Endodermal cell (in vitro differentiated cells): ENCODE measurements at regions not wholly inside any gene's neighbourhood (a gene's known extent, or its start where the extent isn't known, plus 50 kb on each side); places are given as distances from the start of the nearest gene placed in this dataset.

Source experiments
- DNase-seq: peaks from one replicate; pipeline ENCODE4 v3.0.0-alpha.2; 2017
- H3K27ac ChIP-seq: 2 replicates; pipeline ENCODE4 v1.5.1; 2013; ENCODE audit warnings: mild to moderate bottlenecking, low read depth, low read length, moderate library complexity
- H3K27me3 ChIP-seq: 2 replicates; pipeline ENCODE4 v1.6.1; 2013; ENCODE audit warnings: mild to moderate bottlenecking, low read length, moderate library complexity; ENCODE audit not compliant: insufficient read depth, control insufficient read depth, poor library complexity, severe bottlenecking
- H3K36me3 ChIP-seq: 2 replicates; pipeline ENCODE4 v1.7.0; 2013; ENCODE audit warnings: mild to moderate bottlenecking, low read length, moderate library complexity; ENCODE audit not compliant: control insufficient read depth, insufficient read depth
- H3K4me1 ChIP-seq: one replicate; pipeline ENCODE4 v1.7.0; 2013; ENCODE audit warnings: low read length; ENCODE audit not compliant: control insufficient read depth, insufficient read depth
- H3K4me3 ChIP-seq: 2 replicates; pipeline ENCODE4 v1.5.1; 2013; ENCODE audit warnings: mild to moderate bottlenecking, low read length, moderate library complexity
- H3K9ac ChIP-seq: 2 replicates; pipeline ENCODE4 v1.6.1; 2013; ENCODE audit warnings: mild to moderate bottlenecking, low read length, moderate library complexity; ENCODE audit not compliant: poor library complexity, severe bottlenecking; ENCODE audit errors: extremely low read depth
- H3K9me3 ChIP-seq: 2 replicates; pipeline ENCODE4 v1.6.1; 2013; ENCODE audit warnings: mild to moderate bottlenecking, low read length, moderate library complexity; ENCODE audit not compliant: control insufficient read depth
- H3K27ac Mint-ChIP-seq: 2 replicates; pipeline ENCODE4 v1.8.0; 2020; ENCODE audit warnings: mixed read lengths
- H3K27me3 Mint-ChIP-seq: 2 replicates; pipeline ENCODE4 v1.8.0; 2021; ENCODE audit warnings: mild to moderate bottlenecking, mixed read lengths; ENCODE audit not compliant: insufficient read depth
- H3K36me3 Mint-ChIP-seq: 2 replicates; pipeline ENCODE4 v1.8.0; 2020; ENCODE audit warnings: low read depth, mixed read lengths
- H3K4me1 Mint-ChIP-seq: 2 replicates; pipeline ENCODE4 v1.8.0; 2020; ENCODE audit warnings: mixed read lengths
- H3K4me3 Mint-ChIP-seq: 2 replicates; pipeline ENCODE4 v1.8.0; 2020; ENCODE audit warnings: mild to moderate bottlenecking, moderate library complexity, mixed read lengths
- H3K9me3 Mint-ChIP-seq: 2 replicates; pipeline ENCODE4 v1.8.0; 2020; ENCODE audit warnings: mild to moderate bottlenecking, mixed read lengths
- CTCF ChIP-seq: fragments of 200-600 bp; sonication (generic); conservative IDR thresholded peaks from 2 replicates; pipeline ENCODE4 v1.5.0; 2021; ENCODE audit warnings: antibody characterized with exemption, mild to moderate bottlenecking
- WGBS, 2 experiments: methylation state at CpG; one replicate each; pipeline versions ENCODE4 v1.1.5 to v1.1.7; 2013; ENCODE audit warnings: missing lambda C conversion rate in 2 of 2, mixed read lengths in 1 of 2; ENCODE audit not compliant: insufficient coverage in 1 of 2, insufficient read length in 1 of 2; 5-methylcytosine and 5-hydroxymethylcytosine counted together

DNA sequence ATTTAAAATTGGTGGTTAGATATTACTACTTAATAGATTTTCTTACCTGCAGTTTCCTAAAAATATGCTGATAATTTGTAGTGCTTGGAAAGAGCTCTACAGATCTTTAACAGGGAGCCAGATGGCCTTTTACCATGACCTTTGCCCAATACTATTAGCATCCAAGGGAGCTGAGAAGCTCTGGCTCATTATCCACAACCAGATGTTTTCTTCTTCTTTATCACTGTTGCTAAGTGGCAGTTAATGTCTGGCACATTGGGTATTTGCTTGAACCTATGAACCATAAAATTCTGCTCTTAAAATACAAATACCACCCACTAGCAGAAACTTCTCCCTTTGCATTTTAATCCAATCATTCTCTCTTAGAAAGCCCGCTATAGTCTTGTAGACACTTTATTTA is 1480.3 kb downstream of the C4orf33 start:
- Histone ChIP-seq H3K4me3 (no peak overlapping the region), H3K27me3 (no peaks in the 10 kb centered on the region), H3K9me3 (peaks cover 35% of the 10 kb centered on the region), H3K9ac (peak overlapping the region; percentile 35), H3K27ac (peak overlapping the region; percentile 62), H3K4me1 (peaks cover 20% of the 10 kb centered on the region), H3K36me3 (peaks cover 4% of the 10 kb centered on the region)
- 52% methylated on average over 1 of the region's 1 CpG; no CpG with 5 or more reads in 1 of the 2 experiments for WGBS, 2 experiments
- Mint-ChIP-seq H3K4me1 (peaks cover 44% of the 10 kb centered on the region), H3K27ac (peak overlapping the region; percentile 64), H3K36me3 (peaks cover 17% of the 10 kb centered on the region), H3K4me3 (no peak overlapping the region), H3K9me3 (peaks cover 27% of the 10 kb centered on the region), H3K27me3 (no peaks in the 10 kb centered on the region)
- no peak for TF ChIP-seq CTCF
- DNase-seq: no peak

- H3K4me3 Mint-ChIP-seq: no peak overlapping the region
- 96 to 100% methylated on average over 2 of the region's 2 CpGs for whole genome bisulfite sequencing, 2 experiments
- H3K4me1 Mint-ChIP-seq: peaks cover 2% of the 10 kb centered on the region
- Histone ChIP-seq H3K9ac (no peak overlapping the region), H3K4me3 (no peak overlapping the region), H3K36me3 (no peaks in the 10 kb centered on the region), H3K4me1 (no peaks in the 10 kb centered on the region), H3K27ac (no peak overlapping the region), H3K9me3 (peaks cover 32% of the 10 kb centered on the region), H3K27me3 (no peaks in the 10 kb centered on the region)
- TF ChIP-seq CTCF: no peak
- no peaks in the 10 kb centered on the region for H3K27me3 Mint-ChIP-seq
- no peak for DNase-seq
- H3K36me3 Mint-ChIP-seq: peaks cover 15% of the 10 kb centered on the region
- H3K27ac Mint-ChIP-seq: no peak overlapping the region
- peaks cover 32% of the 10 kb centered on the region for H3K9me3 Mint-ChIP-seq
Measured at GRCh38 chr4:130591091-130591490, 1495.1 kb downstream of the C4orf33 start.

GRCh38 chr4:130600706-130601105 is 1504.8 kb downstream of the C4orf33 start:
- Mint-ChIP-seq H3K27me3 (no peaks in the 10 kb centered on the region), H3K4me1 (peaks cover 8% of the 10 kb centered on the region), H3K4me3 (no peak overlapping the region), H3K27ac (no peak overlapping the region), H3K9me3 (peaks cover 9% of the 10 kb centered on the region), H3K36me3 (peaks cover 2% of the 10 kb centered on the region)
- no peak overlapping the region for H3K4me3 ChIP-seq
- no peak for TF ChIP-seq CTCF
- 94 to 96% methylated on average over 4 of the region's 4 CpGs for WGBS, 2 experiments
- H3K9me3 ChIP-seq: peaks cover 11% of the 10 kb centered on the region
- no peak overlapping the region for H3K27ac ChIP-seq
- H3K9ac ChIP-seq: no peak overlapping the region
- DNase-seq: no peak
- H3K27me3 ChIP-seq: no peaks in the 10 kb centered on the region
- no peaks in the 10 kb centered on the region for H3K36me3 ChIP-seq
- no peaks in the 10 kb centered on the region for H3K4me1 ChIP-seq
